ENCODE measurements at regions not wholly inside any gene's neighbourhood (a gene's known extent, or its start where the extent isn't known, plus 50 kb on each side); places are given as distances from the start of the nearest gene placed in this dataset.

- H3K27ac ChIP-seq (ENCODE audit: low read depth, low read length) = no peak overlapping the region
- no peaks in the 10 kb centered on the region for H3K9me3 ChIP-seq (ENCODE audit: control insufficient read depth, insufficient read depth, low read length)
- H3K4me1 ChIP-seq (ENCODE audit: control insufficient read depth, insufficient read depth, low read length) = peaks cover 10% of the 10 kb centered on the region
- WGBS (ENCODE audit: insufficient coverage) = 62% methylated on average over 7 of the region's 7 CpGs
- H3K27me3 ChIP-seq (ENCODE audit: control insufficient read depth, insufficient read depth, low read length) = no peaks in the 10 kb centered on the region
- no peak for DNase-seq (ENCODE audit: low read depth in 4 of 6, low spot score in 6 of 6)
- H3K36me3 ChIP-seq (ENCODE audit: control insufficient read depth, insufficient read depth, low read length) = no peaks in the 10 kb centered on the region
- no peak overlapping the region for H3K4me3 ChIP-seq (ENCODE audit: low read depth, low read length)
Observed at GRCh38 chr7:131655866-131656265, 99.4 kb upstream of the PODXL start.

GRCh38 chr7:131655447-131655846 is 99.0 kb upstream of the PODXL start:
- WGBS (ENCODE audit: insufficient coverage) = 91% methylated on average over 6 of the region's 6 CpGs
- Histone ChIP-seq H3K27ac (ENCODE audit: low read depth, low read length) (no peak overlapping the region), H3K4me1 (ENCODE audit: control insufficient read depth, insufficient read depth, low read length) (peaks cover 10% of the 10 kb centered on the region), H3K36me3 (ENCODE audit: control insufficient read depth, insufficient read depth, low read length) (no peaks in the 10 kb centered on the region), H3K9me3 (ENCODE audit: control insufficient read depth, insufficient read depth, low read length) (no peaks in the 10 kb centered on the region), H3K4me3 (ENCODE audit: low read depth, low read length) (no peak overlapping the region), H3K27me3 (ENCODE audit: control insufficient read depth, insufficient read depth, low read length) (no peaks in the 10 kb centered on the region)
- DNase-seq (ENCODE audit: low read depth in 4 of 6, low spot score in 6 of 6) = no peak

GRCh38 chr7:131654668-131655326 is 98.4 kb upstream of the PODXL start:
- no peaks in the 10 kb centered on the region for H3K36me3 ChIP-seq (ENCODE audit: control insufficient read depth, insufficient read depth, low read length)
- peaks cover 10% of the 10 kb centered on the region for H3K4me1 ChIP-seq (ENCODE audit: control insufficient read depth, insufficient read depth, low read length)
- no peak overlapping the region for H3K4me3 ChIP-seq (ENCODE audit: low read depth, low read length)
- no peaks in the 10 kb centered on the region for H3K9me3 ChIP-seq (ENCODE audit: control insufficient read depth, insufficient read depth, low read length)
- H3K27me3 ChIP-seq (ENCODE audit: control insufficient read depth, insufficient read depth, low read length) = no peaks in the 10 kb centered on the region
- WGBS (ENCODE audit: insufficient coverage) = 14% methylated on average over 12 of the region's 19 CpGs
- H3K27ac ChIP-seq (ENCODE audit: low read depth, low read length) = no peak overlapping the region
- peak; percentile 58 to 93 (median 64) for DNase-seq (ENCODE audit: low read depth in 4 of 6, low spot score in 6 of 6)

GRCh38 chr7:131654249-131654558 is 97.8 kb upstream of the PODXL start:
- no peaks in the 10 kb centered on the region for H3K36me3 ChIP-seq (ENCODE audit: control insufficient read depth, insufficient read depth, low read length)
- H3K4me1 ChIP-seq (ENCODE audit: control insufficient read depth, insufficient read depth, low read length) = peaks cover 12% of the 10 kb centered on the region
- no peak overlapping the region for H3K4me3 ChIP-seq (ENCODE audit: low read depth, low read length)
- no peak for DNase-seq (ENCODE audit: low read depth in 4 of 6, low spot score in 6 of 6)
- no peaks in the 10 kb centered on the region for H3K9me3 ChIP-seq (ENCODE audit: control insufficient read depth, insufficient read depth, low read length)
- no peaks in the 10 kb centered on the region for H3K27me3 ChIP-seq (ENCODE audit: control insufficient read depth, insufficient read depth, low read length)
- WGBS (ENCODE audit: insufficient coverage) = 100% methylated on average over 1 of the region's 1 CpG
- H3K27ac ChIP-seq (ENCODE audit: low read depth, low read length) = no peak overlapping the region

- no peak for DNase-seq (ENCODE audit: low read depth in 4 of 6, low spot score in 6 of 6)
- no peaks in the 10 kb centered on the region for H3K9me3 ChIP-seq (ENCODE audit: control insufficient read depth, insufficient read depth, low read length)
- H3K27me3 ChIP-seq (ENCODE audit: control insufficient read depth, insufficient read depth, low read length) = no peaks in the 10 kb centered on the region
- peaks cover 13% of the 10 kb centered on the region for H3K4me1 ChIP-seq (ENCODE audit: control insufficient read depth, insufficient read depth, low read length)
- no peak overlapping the region for H3K4me3 ChIP-seq (ENCODE audit: low read depth, low read length)
- no peaks in the 10 kb centered on the region for H3K36me3 ChIP-seq (ENCODE audit: control insufficient read depth, insufficient read depth, low read length)
- H3K27ac ChIP-seq (ENCODE audit: low read depth, low read length) = no peak overlapping the region
- WGBS (ENCODE audit: insufficient coverage) = 86% methylated on average over 8 of the region's 12 CpGs
Observed at GRCh38 chr7:131653418-131654248, 97.2 kb upstream of the PODXL start.

GRCh38 chr7:131652934-131653333 is 96.5 kb upstream of the PODXL start:
- H3K9me3 ChIP-seq (ENCODE audit: control insufficient read depth, insufficient read depth, low read length) = no peaks in the 10 kb centered on the region
- WGBS (ENCODE audit: insufficient coverage) = 27% methylated on average over 2 of the region's 2 CpGs

GRCh38 chr7:131652194-131652593 is 95.8 kb upstream of the PODXL start:
- WGBS (ENCODE audit: insufficient coverage) = 97% methylated on average over 5 of the region's 5 CpGs
- peaks cover 13% of the 10 kb centered on the region for H3K4me1 ChIP-seq (ENCODE audit: control insufficient read depth, insufficient read depth, low read length)
- no peak for DNase-seq (ENCODE audit: low read depth in 4 of 6, low spot score in 6 of 6)
- no peaks in the 10 kb centered on the region for H3K36me3 ChIP-seq (ENCODE audit: control insufficient read depth, insufficient read depth, low read length)
- no peaks in the 10 kb centered on the region for H3K27me3 ChIP-seq (ENCODE audit: control insufficient read depth, insufficient read depth, low read length)
- H3K27ac ChIP-seq (ENCODE audit: low read depth, low read length) = no peak overlapping the region
- H3K4me3 ChIP-seq (ENCODE audit: low read depth, low read length) = no peak overlapping the region
- no peaks in the 10 kb centered on the region for H3K9me3 ChIP-seq (ENCODE audit: control insufficient read depth, insufficient read depth, low read length)

More at GRCh38 chr7:131652934-131653333, 96.5 kb upstream of the PODXL start:
- Histone ChIP-seq H3K27ac (ENCODE audit: low read depth, low read length) (no peak overlapping the region), H3K4me3 (ENCODE audit: low read depth, low read length) (no peak overlapping the region), H3K27me3 (ENCODE audit: control insufficient read depth, insufficient read depth, low read length) (no peaks in the 10 kb centered on the region), H3K36me3 (ENCODE audit: control insufficient read depth, insufficient read depth, low read length) (no peaks in the 10 kb centered on the region), H3K4me1 (ENCODE audit: control insufficient read depth, insufficient read depth, low read length) (peaks cover 13% of the 10 kb centered on the region)
- no peak for DNase-seq (ENCODE audit: low read depth in 4 of 6, low spot score in 6 of 6)

- Histone ChIP-seq H3K4me3 (ENCODE audit: low read depth, low read length) (no peak overlapping the region), H3K4me1 (ENCODE audit: control insufficient read depth, insufficient read depth, low read length) (peaks cover 10% of the 10 kb centered on the region), H3K36me3 (ENCODE audit: control insufficient read depth, insufficient read depth, low read length) (no peaks in the 10 kb centered on the region), H3K27ac (ENCODE audit: low read depth, low read length) (no peak overlapping the region), H3K9me3 (ENCODE audit: control insufficient read depth, insufficient read depth, low read length) (no peaks in the 10 kb centered on the region), H3K27me3 (ENCODE audit: control insufficient read depth, insufficient read depth, low read length) (no peaks in the 10 kb centered on the region)
- WGBS (ENCODE audit: insufficient coverage) = 88% methylated on average over 11 of the region's 13 CpGs
- DNase-seq (ENCODE audit: low read depth in 4 of 6, low spot score in 6 of 6) = no peak
Observed at GRCh38 chr7:131649879-131650278, 93.5 kb upstream of the PODXL start.

- Histone ChIP-seq H3K27ac (ENCODE audit: low read depth, low read length) (no peak overlapping the region), H3K4me3 (ENCODE audit: low read depth, low read length) (no peak overlapping the region), H3K27me3 (ENCODE audit: control insufficient read depth, insufficient read depth, low read length) (no peaks in the 10 kb centered on the region), H3K9me3 (ENCODE audit: control insufficient read depth, insufficient read depth, low read length) (no peaks in the 10 kb centered on the region), H3K36me3 (ENCODE audit: control insufficient read depth, insufficient read depth, low read length) (no peaks in the 10 kb centered on the region), H3K4me1 (ENCODE audit: control insufficient read depth, insufficient read depth, low read length) (peaks cover 6% of the 10 kb centered on the region)
- DNase-seq (ENCODE audit: low read depth in 4 of 6, low spot score in 6 of 6) = no peak
- 70% methylated on average over 4 of the region's 5 CpGs for WGBS (ENCODE audit: insufficient coverage)
Observed at GRCh38 chr7:131649003-131649541, 92.6 kb upstream of the PODXL start.

GRCh38 chr7:131648491-131648890 is 92.1 kb upstream of the PODXL start:
- 100% methylated on average over 1 of the region's 3 CpGs for WGBS (ENCODE audit: insufficient coverage)
- DNase-seq (ENCODE audit: low read depth in 4 of 6, low spot score in 6 of 6) = no peak
- Histone ChIP-seq H3K36me3 (ENCODE audit: control insufficient read depth, insufficient read depth, low read length) (no peaks in the 10 kb centered on the region), H3K9me3 (ENCODE audit: control insufficient read depth, insufficient read depth, low read length) (no peaks in the 10 kb centered on the region), H3K27me3 (ENCODE audit: control insufficient read depth, insufficient read depth, low read length) (no peaks in the 10 kb centered on the region), H3K4me3 (ENCODE audit: low read depth, low read length) (no peak overlapping the region), H3K27ac (ENCODE audit: low read depth, low read length) (no peak overlapping the region), H3K4me1 (ENCODE audit: control insufficient read depth, insufficient read depth, low read length) (peaks cover 6% of the 10 kb centered on the region)

All from spinal cord (tissue), 9 donors.